Effector memory CD4-positive, alpha-beta T cell (primary cell): ENCODE measurements at regions not wholly inside any gene's neighbourhood (a gene's known extent, or its start where the extent isn't known, plus 50 kb on each side); places are given as distances from the start of the nearest gene placed in this dataset.

ENCODE experiments used
- DNase-seq, 3 donors: peaks; one replicate each; pipeline ENCODE4 v3.0.0-alpha.2; 2020
- H3K27ac ChIP-seq: 2 replicates; pipeline ENCODE4 v1.7.0; 2013; ENCODE audit warnings: mild to moderate bottlenecking, low read length, moderate library complexity; ENCODE audit not compliant: insufficient read depth, poor library complexity, severe bottlenecking
- H3K27me3 ChIP-seq: replicated peaks from 2 replicates; pipeline ENCODE4 v1.7.0; 2013; ENCODE audit warnings: mild to moderate bottlenecking, low read length; ENCODE audit not compliant: insufficient read depth, control insufficient read depth, poor library complexity, severe bottlenecking
- H3K36me3 ChIP-seq: 2 replicates; pipeline ENCODE4 v1.7.0; 2013; ENCODE audit warnings: mild to moderate bottlenecking, low read length, moderate library complexity; ENCODE audit not compliant: control insufficient read depth, insufficient read depth
- H3K4me1 ChIP-seq: 2 replicates; pipeline ENCODE4 v1.7.0; 2013; ENCODE audit warnings: low read length, mild to moderate bottlenecking; ENCODE audit not compliant: control insufficient read depth, insufficient read depth, poor library complexity, severe bottlenecking
- H3K4me3 ChIP-seq: 2 replicates; pipeline ENCODE4 v1.7.0; 2013; ENCODE audit warnings: low read length, low read depth, mild to moderate bottlenecking; ENCODE audit not compliant: insufficient read depth, poor library complexity, severe bottlenecking
- H3K9me3 ChIP-seq: 2 replicates; pipeline ENCODE4 v1.7.0; 2013; ENCODE audit warnings: mild to moderate bottlenecking, low read length, moderate library complexity; ENCODE audit not compliant: control insufficient read depth

DNA sequence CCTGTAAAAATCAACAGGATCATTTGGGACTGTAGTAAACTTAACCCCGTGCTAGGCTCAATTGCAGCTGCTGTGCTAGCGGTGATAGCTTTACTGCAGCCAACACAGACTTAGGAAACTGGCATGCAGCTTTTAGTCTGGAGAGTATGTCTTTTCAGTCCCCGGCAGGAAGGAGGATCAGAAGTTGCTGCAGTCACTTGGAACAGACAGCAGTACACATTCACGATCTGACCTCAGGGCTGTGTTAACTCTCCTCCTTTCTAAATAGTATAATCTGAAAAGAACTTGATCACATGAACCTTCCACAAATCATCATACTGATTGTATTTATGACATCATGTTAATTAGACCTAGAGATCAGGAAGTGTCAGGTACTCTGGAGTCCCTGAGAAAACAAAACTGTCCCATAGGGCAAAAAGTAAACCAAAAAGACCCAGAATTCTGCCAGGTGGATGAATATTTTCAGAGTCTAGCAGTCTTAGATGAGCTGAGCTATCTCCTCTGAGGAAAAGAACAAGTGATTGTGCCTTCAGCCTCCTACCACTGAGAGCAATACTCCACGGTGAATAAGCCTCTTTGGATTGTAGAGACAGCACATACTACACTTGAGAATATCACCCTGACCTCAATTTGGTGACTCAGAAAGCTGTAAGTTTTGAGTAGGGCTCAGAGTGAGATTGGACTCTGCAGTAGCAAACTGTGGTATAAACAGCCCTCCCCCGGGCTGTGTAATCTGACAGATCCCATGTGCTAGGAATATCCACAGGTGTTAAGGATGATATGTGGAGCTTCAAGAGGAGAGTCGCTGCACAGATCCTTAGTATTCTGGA is 181.0 kb upstream of the GPR12 start:
- H3K4me1 ChIP-seq = no peaks in the 10 kb centered on the region
- H3K4me3 ChIP-seq = no peak overlapping the region
- H3K27ac ChIP-seq = no peak overlapping the region
- no peaks in the 10 kb centered on the region for H3K9me3 ChIP-seq
- DNase-seq = no peak
- H3K36me3 ChIP-seq = no peaks in the 10 kb centered on the region
- no peaks in the 10 kb centered on the region for H3K27me3 ChIP-seq

DNA sequence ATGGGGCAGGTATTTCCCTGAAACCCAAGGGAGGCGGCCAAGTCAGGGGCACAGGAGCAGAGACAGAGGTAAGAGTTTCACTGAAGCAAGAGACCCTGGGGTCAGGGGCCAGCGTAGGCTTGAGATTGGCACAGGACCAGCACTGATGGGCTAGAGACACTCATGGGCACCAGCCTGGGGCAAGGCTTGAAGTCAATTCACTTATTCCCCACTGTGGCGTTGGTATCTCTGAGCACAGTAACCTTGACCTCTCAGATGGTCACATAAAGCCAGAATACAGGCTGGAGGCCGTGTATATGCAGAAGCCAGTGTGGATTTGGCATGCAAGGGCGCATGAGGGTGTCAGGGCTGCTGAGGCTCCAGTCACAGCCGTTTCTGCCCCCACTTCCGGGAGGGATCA is 173.5 kb upstream of the GPR12 start:
- Histone ChIP-seq H3K27me3 (no peaks in the 10 kb centered on the region), H3K9me3 (no peaks in the 10 kb centered on the region), H3K4me1 (no peaks in the 10 kb centered on the region), H3K36me3 (no peaks in the 10 kb centered on the region), H3K4me3 (no peak overlapping the region), H3K27ac (no peak overlapping the region)
- DNase-seq = no peak

DNA sequence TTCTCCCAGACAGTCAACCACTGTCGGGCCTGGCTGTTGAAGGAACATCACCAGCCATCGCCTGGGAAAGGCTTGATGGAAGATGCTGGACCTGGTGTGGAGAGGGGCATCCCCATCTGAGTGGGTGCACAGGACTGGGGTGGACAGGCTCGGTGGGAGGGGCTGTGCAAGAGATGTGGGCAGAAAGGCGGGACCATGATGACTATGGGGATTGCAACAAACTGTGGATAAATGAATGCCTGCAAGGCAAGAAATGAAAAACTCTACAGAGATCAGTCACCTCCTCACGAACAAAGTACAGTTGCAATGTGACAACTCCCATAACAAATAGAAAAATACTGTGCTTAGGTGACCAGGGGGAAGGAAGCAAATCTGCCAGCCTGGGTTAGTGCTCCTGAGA is 171.9 kb upstream of the GPR12 start:
- H3K4me3 ChIP-seq = no peak overlapping the region
- H3K27ac ChIP-seq = no peak overlapping the region
- no peaks in the 10 kb centered on the region for H3K9me3 ChIP-seq
- no peaks in the 10 kb centered on the region for H3K4me1 ChIP-seq
- DNase-seq = no peak
- no peaks in the 10 kb centered on the region for H3K36me3 ChIP-seq
- H3K27me3 ChIP-seq = no peaks in the 10 kb centered on the region

DNA sequence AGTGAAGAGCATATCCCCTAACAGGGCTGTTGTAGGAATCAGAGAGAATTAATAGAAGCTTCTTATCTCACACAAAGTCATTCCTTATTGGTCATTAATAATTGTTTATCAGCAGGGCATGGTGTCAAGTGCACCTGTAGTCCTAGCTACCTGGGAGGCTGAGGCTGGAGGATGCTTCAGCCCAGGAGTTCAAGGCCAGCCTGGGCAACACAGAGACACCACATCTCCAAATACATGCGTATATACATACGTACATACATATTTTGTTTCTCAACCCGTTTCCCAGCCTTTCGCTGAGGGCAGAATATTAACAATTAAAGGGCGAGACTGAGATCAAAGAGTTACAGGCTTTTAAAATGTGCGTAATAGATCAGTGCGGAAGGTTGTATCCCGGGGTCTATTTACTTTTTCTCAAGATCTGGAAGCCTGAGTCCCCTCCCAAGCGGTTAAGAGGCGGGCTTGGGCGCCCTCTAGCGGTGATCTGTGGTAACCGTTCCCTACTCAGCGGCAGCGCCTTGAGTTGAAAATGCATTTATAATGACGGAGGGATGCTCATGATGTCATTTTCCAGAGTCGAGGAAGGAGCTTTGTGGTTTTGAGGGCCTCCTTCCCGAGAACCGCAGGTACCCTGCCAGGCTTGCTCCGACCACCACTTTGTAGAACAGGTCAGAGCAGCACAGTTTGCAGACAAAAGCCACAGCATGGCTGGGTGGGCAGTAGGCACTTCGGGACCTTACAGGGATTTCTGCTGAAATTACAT is 169.6 kb upstream of the GPR12 start:
- H3K4me1 ChIP-seq = no peaks in the 10 kb centered on the region
- H3K27me3 ChIP-seq = no peaks in the 10 kb centered on the region
- no peak overlapping the region for H3K27ac ChIP-seq
- peak; percentile 10 to 45 (median 25) for DNase-seq
- no peak overlapping the region for H3K4me3 ChIP-seq
- H3K36me3 ChIP-seq = no peaks in the 10 kb centered on the region
- H3K9me3 ChIP-seq = no peaks in the 10 kb centered on the region

DNA sequence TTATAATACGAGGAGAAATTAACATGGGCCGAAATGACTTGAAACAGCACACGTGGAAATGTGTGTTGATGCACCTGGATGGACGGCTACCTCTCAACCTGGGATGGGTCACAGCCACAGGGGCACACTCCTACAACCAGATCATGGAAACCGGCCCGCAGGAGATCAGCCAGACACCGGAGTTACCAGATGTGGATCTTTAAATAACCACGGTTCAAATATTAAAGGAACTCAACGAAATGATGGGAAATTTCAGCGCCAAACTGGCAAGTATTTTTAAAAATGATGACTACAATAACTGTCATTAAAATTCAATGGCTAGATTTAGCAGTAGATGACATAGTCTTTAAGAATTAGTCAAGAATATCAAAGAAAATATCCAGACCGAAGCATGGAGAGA is 166.9 kb upstream of the GPR12 start:
- H3K27ac ChIP-seq = no peak overlapping the region
- no peaks in the 10 kb centered on the region for H3K36me3 ChIP-seq
- H3K4me3 ChIP-seq = no peak overlapping the region
- H3K27me3 ChIP-seq = peaks cover 8% of the 10 kb centered on the region
- no peak for DNase-seq
- H3K9me3 ChIP-seq = no peaks in the 10 kb centered on the region
- no peaks in the 10 kb centered on the region for H3K4me1 ChIP-seq

DNA sequence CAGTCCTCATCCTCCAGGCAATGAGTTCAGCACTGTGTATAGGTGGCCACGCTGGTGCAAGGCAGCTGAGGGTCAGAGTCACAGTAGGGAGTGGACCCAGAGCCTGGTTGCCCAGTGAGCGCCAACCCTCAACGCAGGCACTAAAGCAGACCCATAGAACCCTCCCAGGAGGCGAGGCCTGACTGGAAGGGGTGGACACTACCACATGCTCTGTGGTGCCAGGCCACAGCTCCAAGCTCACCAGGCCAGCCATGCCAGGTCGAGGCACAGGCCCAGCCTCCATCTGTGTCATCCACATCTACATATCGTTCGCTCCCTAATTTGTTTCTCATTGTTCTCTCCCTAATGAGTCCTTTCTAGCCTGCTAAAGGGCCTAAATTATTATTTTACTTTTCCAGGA is 165.8 kb upstream of the GPR12 start:
- Histone ChIP-seq H3K4me3 (no peak overlapping the region), H3K36me3 (no peaks in the 10 kb centered on the region), H3K9me3 (no peaks in the 10 kb centered on the region), H3K27ac (no peak overlapping the region), H3K27me3 (peaks cover 13% of the 10 kb centered on the region), H3K4me1 (no peaks in the 10 kb centered on the region)
- DNase-seq = no peak

DNA sequence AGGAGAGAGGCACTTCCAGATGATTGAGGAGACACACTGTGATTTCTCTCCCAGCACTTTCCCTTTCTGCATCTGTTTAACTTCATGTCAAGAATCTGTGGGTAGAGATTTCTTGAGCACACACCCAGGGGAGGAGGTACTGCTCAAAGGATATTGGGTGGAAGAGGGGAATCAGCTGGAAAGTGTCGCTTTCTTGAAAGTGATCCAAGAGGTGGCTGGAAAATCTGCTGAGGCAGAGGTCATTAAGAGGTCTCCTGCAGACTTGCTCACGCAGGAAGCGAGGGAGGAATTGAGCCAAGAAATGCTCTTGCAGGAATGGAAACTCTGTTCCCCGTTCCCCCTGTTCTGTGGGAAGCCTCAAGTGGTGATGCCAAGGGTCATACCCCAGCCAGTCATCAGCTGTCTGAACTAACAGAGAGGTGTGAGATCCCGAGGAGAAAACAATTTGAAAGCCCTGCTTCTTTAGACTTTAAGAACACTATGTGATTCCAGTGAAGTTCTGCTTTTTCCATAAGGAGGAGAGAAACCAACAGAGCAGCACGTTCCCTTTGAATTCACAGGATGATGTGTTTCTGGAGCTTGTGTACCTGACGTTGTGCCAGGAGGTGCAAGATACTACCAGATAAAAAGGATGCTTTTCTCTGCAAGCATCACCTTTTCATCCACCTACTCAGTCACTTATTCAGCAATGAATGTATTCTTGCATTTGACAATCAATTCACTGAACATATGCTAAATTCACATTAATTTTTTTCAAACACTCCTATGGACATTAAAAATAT is 163.4 kb upstream of the GPR12 start:
- Histone ChIP-seq H3K27ac (no peak overlapping the region), H3K36me3 (no peaks in the 10 kb centered on the region), H3K9me3 (no peaks in the 10 kb centered on the region), H3K27me3 (peaks cover 13% of the 10 kb centered on the region), H3K4me3 (no peak overlapping the region), H3K4me1 (no peaks in the 10 kb centered on the region)
- no peak for DNase-seq

DNA sequence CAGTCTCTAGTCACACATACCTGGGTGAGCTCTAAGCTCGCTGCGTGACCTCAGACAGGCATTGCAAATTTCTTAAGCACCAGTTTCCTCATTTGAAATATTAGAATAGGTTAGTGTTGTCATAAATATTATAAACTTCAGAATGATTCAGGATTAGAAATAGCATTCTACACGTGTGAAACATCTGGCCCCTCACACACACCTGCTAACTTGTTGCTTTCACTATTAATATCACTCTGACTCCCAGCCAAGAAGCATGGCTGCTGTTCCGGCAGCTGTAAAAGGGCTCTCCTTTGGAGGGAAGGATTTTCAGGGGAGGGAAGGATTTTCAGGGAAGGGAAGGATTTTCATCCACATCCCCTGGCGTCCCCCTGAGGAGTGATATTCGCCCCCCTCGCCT is 161.3 kb upstream of the GPR12 start:
- Histone ChIP-seq H3K36me3 (no peaks in the 10 kb centered on the region), H3K27me3 (peaks cover 13% of the 10 kb centered on the region), H3K27ac (no peak overlapping the region), H3K4me3 (no peak overlapping the region), H3K9me3 (no peaks in the 10 kb centered on the region), H3K4me1 (no peaks in the 10 kb centered on the region)
- DNase-seq = no peak

DNA sequence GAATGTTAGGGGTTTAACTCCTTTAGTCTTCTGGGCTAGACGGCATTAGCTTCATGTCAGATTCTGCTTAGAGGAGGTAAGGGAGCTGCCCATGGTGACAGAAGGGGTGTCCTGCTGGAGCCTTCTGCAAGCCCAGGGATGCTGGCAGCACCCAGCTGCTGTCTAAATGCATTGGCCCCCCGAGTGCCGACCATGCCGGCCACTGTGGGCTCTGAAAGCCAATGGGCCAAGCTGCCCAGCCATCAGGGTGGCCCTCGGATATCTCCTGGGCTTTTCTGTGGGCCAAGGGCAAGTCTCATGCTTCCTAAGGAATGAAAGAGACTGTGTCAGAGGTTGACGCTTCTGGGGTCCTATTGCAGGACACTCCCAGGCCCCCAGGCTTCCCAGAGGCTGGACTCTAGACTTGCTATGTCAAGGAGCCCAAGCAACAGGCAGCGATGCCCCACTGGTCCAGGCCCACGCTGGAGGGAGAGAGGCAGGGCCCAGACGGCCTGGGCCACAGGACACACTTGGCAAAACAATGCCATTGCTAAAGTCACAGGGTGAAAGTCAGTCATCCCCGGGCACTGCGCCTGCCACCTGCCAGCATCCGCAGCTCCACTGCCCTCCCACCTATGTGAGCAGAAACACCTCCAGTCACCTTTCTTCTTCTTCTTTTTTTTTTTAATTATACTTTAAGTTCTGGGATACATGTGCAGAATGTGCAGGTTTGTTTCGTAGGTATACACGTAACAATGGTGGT is 160.2 kb upstream of the GPR12 start:
- Histone ChIP-seq H3K4me3 (no peak overlapping the region), H3K27me3 (peaks cover 13% of the 10 kb centered on the region), H3K27ac (no peak overlapping the region)

More for the DNA sequence above, 160.2 kb upstream of the GPR12 start:
- no peaks in the 10 kb centered on the region for H3K36me3 ChIP-seq
- no peaks in the 10 kb centered on the region for H3K9me3 ChIP-seq
- H3K4me1 ChIP-seq = no peaks in the 10 kb centered on the region
- no peak for DNase-seq
